ENCODE measurements at regions not wholly inside any gene's neighbourhood (a gene's known extent, or its start where the extent isn't known, plus 50 kb on each side); places are given as distances from the start of the nearest gene placed in this dataset.

GRCh38 chr1:199665371-199665770 lies 362.1 kb upstream of the NR5A2 start:
- intact Hi-C loops (cut with DNase I) = loop anchor here in 1 of 2 donors (5.0 kb wide), 1 partner anchor 197 kb away; no protein-coding TSS in a partner anchor
- DNase-seq (ENCODE audit: low spot score) = no peak

GRCh38 chr1:199667089-199667488 lies 360.4 kb upstream of the NR5A2 start:
- no peak for DNase-seq (ENCODE audit: low spot score)
- intact Hi-C loops (cut with DNase I) = loop anchor here in 1 of 2 donors (5.0 kb wide), 1 partner anchor 195 kb away; no protein-coding TSS in a partner anchor

GRCh38 chr1:199669916-199670315 lies 357.6 kb upstream of the NR5A2 start:
- intact Hi-C loops (cut with DNase I) = loop anchor here in 1 of 2 donors (5.0 kb wide), 1 partner anchor 192 kb away; no protein-coding TSS in a partner anchor
- DNase-seq (ENCODE audit: low spot score) = no peak

GRCh38 chr1:199671684-199672083 lies 355.8 kb upstream of the NR5A2 start:
- intact Hi-C loops (cut with DNase I) = no loop called here

GRCh38 chr1:199675937-199676336 lies 351.6 kb upstream of the NR5A2 start:
- intact Hi-C loops (cut with DNase I) = no loop called here
- DNase-seq (ENCODE audit: low spot score) = no peak

More at GRCh38 chr1:199671684-199672083, 355.8 kb upstream of the NR5A2 start:
- DNase-seq (ENCODE audit: low spot score) = no peak

GRCh38 chr1:199678771-199679170 lies 348.7 kb upstream of the NR5A2 start:
- intact Hi-C loops (cut with DNase I) = no loop called here
- no peak for DNase-seq (ENCODE audit: low spot score)

GRCh38 chr1:199682081-199682480 lies 345.4 kb upstream of the NR5A2 start:
- DNase-seq (ENCODE audit: low spot score) = no peak
- intact Hi-C loops (cut with DNase I) = no loop called here

- no peak for DNase-seq (ENCODE audit: low spot score)
- intact Hi-C loops (cut with DNase I) = no loop called here
Measured at GRCh38 chr1:199684686-199685273, 342.7 kb upstream of the NR5A2 start.

GRCh38 chr1:199685369-199685768 lies 342.1 kb upstream of the NR5A2 start:
- DNase-seq (ENCODE audit: low spot score) = no peak
- intact Hi-C loops (cut with DNase I) = no loop called here

GRCh38 chr1:199687321-199687720 lies 340.2 kb upstream of the NR5A2 start:
- intact Hi-C loops (cut with DNase I) = no loop called here
- DNase-seq (ENCODE audit: low spot score) = no peak

GRCh38 chr1:199688133-199688676 lies 339.3 kb upstream of the NR5A2 start:
- intact Hi-C loops (cut with DNase I) = no loop called here
- DNase-seq (ENCODE audit: low spot score) = no peak

- intact Hi-C loops (cut with DNase I) = no loop called here
Measured at GRCh38 chr1:199688774-199689173, 338.7 kb upstream of the NR5A2 start.

GRCh38 chr1:199690496-199690895 lies 337.0 kb upstream of the NR5A2 start:
- DNase-seq (ENCODE audit: low spot score) = no peak
- intact Hi-C loops (cut with DNase I) = no loop called here

More at GRCh38 chr1:199688774-199689173, 338.7 kb upstream of the NR5A2 start:
- DNase-seq (ENCODE audit: low spot score) = no peak

- no peak for DNase-seq (ENCODE audit: low spot score)
- intact Hi-C loops (cut with DNase I) = no loop called here
Measured at GRCh38 chr1:199691540-199691939, 336.0 kb upstream of the NR5A2 start.

GRCh38 chr1:199693724-199694123 lies 333.8 kb upstream of the NR5A2 start:
- intact Hi-C loops (cut with DNase I) = no loop called here
- DNase-seq (ENCODE audit: low spot score) = no peak

GRCh38 chr1:199696225-199696624 lies 331.3 kb upstream of the NR5A2 start:
- DNase-seq (ENCODE audit: low spot score) = no peak
- intact Hi-C loops (cut with DNase I) = no loop called here

GRCh38 chr1:199698222-199698621 lies 329.3 kb upstream of the NR5A2 start:
- intact Hi-C loops (cut with DNase I) = no loop called here
- no peak for DNase-seq (ENCODE audit: low spot score)

GRCh38 chr1:199700551-199700950 lies 327.0 kb upstream of the NR5A2 start:
- DNase-seq (ENCODE audit: low spot score) = no peak
- intact Hi-C loops (cut with DNase I) = no loop called here

- DNase-seq (ENCODE audit: low spot score) = no peak
- intact Hi-C loops (cut with DNase I) = no loop called here
Measured at GRCh38 chr1:199701726-199702125, 325.8 kb upstream of the NR5A2 start.

GRCh38 chr1:199704231-199704630 lies 323.3 kb upstream of the NR5A2 start:
- intact Hi-C loops (cut with DNase I) = no loop called here
- DNase-seq (ENCODE audit: low spot score) = no peak

- intact Hi-C loops (cut with DNase I) = no loop called here
Measured at GRCh38 chr1:199705825-199706224, 321.7 kb upstream of the NR5A2 start.

More at GRCh38 chr1:199705825-199706224, 321.7 kb upstream of the NR5A2 start:
- no peak for DNase-seq (ENCODE audit: low spot score)

Measured in posterior vena cava (tissue), 2 donors.